Tibial artery (tissue), 4 donors: ENCODE measurements at regions not wholly inside any gene's neighbourhood (a gene's known extent, or its start where the extent isn't known, plus 50 kb on each side); places are given as distances from the start of the nearest gene placed in this dataset.

Source experiments
- DNase-seq, 2 donors: peaks; one replicate each; pipeline ENCODE4 v3.0.0-alpha.2; 2019
- H3K27ac ChIP-seq, 2 donors: fragments of 200-600 bp; sonication (generic) in 1 of 2; 1 replicate in 1 of 2; 2 replicates in 1 of 2; pipeline ENCODE4 v1.5.1; 2018 to 2019; ENCODE audit warnings: mild to moderate bottlenecking in 1 of 2
- H3K27me3 ChIP-seq, 2 donors: fragments of 200-600 bp; sonication (generic) in 1 of 2; one replicate each; pipeline versions ENCODE4 v1.5.1 to v1.6.0; 2016 to 2019
- H3K36me3 ChIP-seq, 3 donors: fragments of 200-600 bp; sonication (generic) in 2 of 3; one replicate each; pipeline ENCODE4 v1.5.1; 2016 to 2019; ENCODE audit warnings: mild to moderate bottlenecking in 2 of 3
- H3K4me1 ChIP-seq, 4 donors: fragments of 200-600 bp; sonication (generic) in 2 of 4; 1 replicate in 3 of 4; 2 replicates in 1 of 4; pipeline ENCODE4 v1.5.1; 2016 to 2019
- H3K4me3 ChIP-seq, 2 donors: fragments of 200-600 bp; sonication (generic) in 1 of 2; 1 replicate in 1 of 2; 2 replicates in 1 of 2; pipeline ENCODE4 v1.5.1; 2018 to 2019; ENCODE audit warnings: mild to moderate bottlenecking in 2 of 2
- H3K9me3 ChIP-seq, 3 donors: fragments of 200-600 bp; sonication (generic) in 1 of 3; one replicate each; pipeline ENCODE4 v1.5.1; 2016 to 2019
- CTCF ChIP-seq, 2 experiments: fragments of 200-600 bp in 1 of 2; fragments of 450-650 bp in 1 of 2; IDR thresholded peaks; one replicate each; pipeline ENCODE4 v1.5.1; 2017 to 2019; ENCODE audit warnings: antibody characterized with exemption in 2 of 2, mild to moderate bottlenecking in 1 of 2, moderate library complexity in 1 of 2
- intact Hi-C: fragments of 100-400 bp; cut with DNase I; formaldehyde crosslinking; loops from one replicate; pipeline ENCODE4 v1.15.0; 2023; ENCODE audit warnings: low total_unique reads

- intact Hi-C loops: no loop called here
- Histone ChIP-seq H3K36me3 (no peaks in the 10 kb centered on the region), H3K27ac (no peak overlapping the region), H3K27me3 (no peaks in the 10 kb centered on the region), H3K4me1 (no peaks in the 10 kb centered on the region), H3K9me3 (no peaks in the 10 kb centered on the region), H3K4me3 (no peak overlapping the region)
- DNase-seq: no peak
- no peak for TF ChIP-seq CTCF (IDR thresholded peaks at IDR 0.05)
Measured at GRCh38 chr11:91825777-91826176, 398.8 kb upstream of the FAT3 start.

- no peaks in the 10 kb centered on the region for H3K36me3 ChIP-seq
- H3K9me3 ChIP-seq: no peaks in the 10 kb centered on the region
- DNase-seq: no peak
- H3K4me1 ChIP-seq: no peaks in the 10 kb centered on the region
- no peak overlapping the region for H3K27ac ChIP-seq
- TF ChIP-seq CTCF (IDR thresholded peaks at IDR 0.05): no peak
- no peaks in the 10 kb centered on the region for H3K27me3 ChIP-seq
- intact Hi-C loops: no loop called here
- no peak overlapping the region for H3K4me3 ChIP-seq
Measured at GRCh38 chr11:91823252-91823830, 401.3 kb upstream of the FAT3 start.

- no peak for TF ChIP-seq CTCF (IDR thresholded peaks at IDR 0.05)
- H3K27me3 ChIP-seq: no peaks in the 10 kb centered on the region
- no peak for DNase-seq
- no peaks in the 10 kb centered on the region for H3K9me3 ChIP-seq
- no peaks in the 10 kb centered on the region for H3K36me3 ChIP-seq
- H3K4me3 ChIP-seq: no peak overlapping the region
- H3K27ac ChIP-seq: no peak overlapping the region
- H3K4me1 ChIP-seq: no peaks in the 10 kb centered on the region
- intact Hi-C loops: no loop called here
Measured at GRCh38 chr11:91822805-91823204, 401.8 kb upstream of the FAT3 start.

- no peak for DNase-seq
- no peaks in the 10 kb centered on the region for H3K4me1 ChIP-seq
- no peaks in the 10 kb centered on the region for H3K36me3 ChIP-seq
- no peak overlapping the region for H3K4me3 ChIP-seq
- no peaks in the 10 kb centered on the region for H3K9me3 ChIP-seq
- no peak for TF ChIP-seq CTCF (IDR thresholded peaks at IDR 0.05)
- H3K27ac ChIP-seq: no peak overlapping the region
- no peaks in the 10 kb centered on the region for H3K27me3 ChIP-seq
- intact Hi-C loops: no loop called here
Measured at GRCh38 chr11:91820709-91821108, 403.9 kb upstream of the FAT3 start.

GRCh38 chr11:91819777-91820176, 404.8 kb upstream of the FAT3 start:
- Histone ChIP-seq H3K27me3 (no peaks in the 10 kb centered on the region), H3K27ac (no peak overlapping the region), H3K4me1 (no peaks in the 10 kb centered on the region), H3K36me3 (no peaks in the 10 kb centered on the region), H3K9me3 (no peaks in the 10 kb centered on the region), H3K4me3 (no peak overlapping the region)
- DNase-seq: no peak
- no peak for TF ChIP-seq CTCF (IDR thresholded peaks at IDR 0.05)
- intact Hi-C loops: no loop called here

- Histone ChIP-seq H3K4me3 (no peak overlapping the region), H3K9me3 (no peaks in the 10 kb centered on the region), H3K27ac (no peak overlapping the region), H3K27me3 (no peaks in the 10 kb centered on the region), H3K4me1 (no peaks in the 10 kb centered on the region), H3K36me3 (no peaks in the 10 kb centered on the region)
- no peak for TF ChIP-seq CTCF (IDR thresholded peaks at IDR 0.05)
- intact Hi-C loops: no loop called here
- DNase-seq: no peak
Measured at GRCh38 chr11:91819195-91819594, 405.4 kb upstream of the FAT3 start.
